Large intestine (tissue), 3 donors: ENCODE measurements at regions not wholly inside any gene's neighbourhood (a gene's known extent, or its start where the extent isn't known, plus 50 kb on each side); places are given as distances from the start of the nearest gene placed in this dataset.
A peak's percentile ranks its signal among the peaks of the same experiment; 100 is the strongest.
"Not testable (repeated sequence)": the region's sequence is repeated elsewhere in the genome, so short reads cannot be mapped to it uniquely, and the experiment has no call there.

Experiments
- DNase-seq, 2 donors: peaks; one replicate each; pipeline versions ENCODE4 v3.0.0 to v3.0.0-alpha.2; 2013
- H3K27ac ChIP-seq: one replicate; pipeline ENCODE4 v1.5.1; 2013; ENCODE audit warnings: low read length
- H3K27me3 ChIP-seq: 2 replicates; pipeline ENCODE4 v1.6.1; 2013; ENCODE audit warnings: low read length; ENCODE audit not compliant: control insufficient read depth, insufficient read depth
- H3K36me3 ChIP-seq: 2 replicates; pipeline ENCODE4 v1.6.1; 2013; ENCODE audit warnings: low read length; ENCODE audit not compliant: control insufficient read depth, insufficient read depth
- H3K4me1 ChIP-seq: one replicate; pipeline ENCODE4 v1.6.1; 2013; ENCODE audit warnings: low read length; ENCODE audit not compliant: control insufficient read depth, insufficient read depth
- H3K4me3 ChIP-seq: one replicate; pipeline ENCODE4 v1.5.1; 2013; ENCODE audit warnings: low read length
- H3K9me3 ChIP-seq: one replicate; pipeline ENCODE4 v1.6.1; 2013; ENCODE audit warnings: mild to moderate bottlenecking, low read depth, low read length, moderate library complexity; ENCODE audit not compliant: control insufficient read depth
- WGBS: methylation state at CpG from one replicate; pipeline ENCODE4 v1.1.5; 2013; ENCODE audit warnings: low lambda C conversion rate; ENCODE audit not compliant: insufficient coverage; 5-methylcytosine and 5-hydroxymethylcytosine counted together

DNA sequence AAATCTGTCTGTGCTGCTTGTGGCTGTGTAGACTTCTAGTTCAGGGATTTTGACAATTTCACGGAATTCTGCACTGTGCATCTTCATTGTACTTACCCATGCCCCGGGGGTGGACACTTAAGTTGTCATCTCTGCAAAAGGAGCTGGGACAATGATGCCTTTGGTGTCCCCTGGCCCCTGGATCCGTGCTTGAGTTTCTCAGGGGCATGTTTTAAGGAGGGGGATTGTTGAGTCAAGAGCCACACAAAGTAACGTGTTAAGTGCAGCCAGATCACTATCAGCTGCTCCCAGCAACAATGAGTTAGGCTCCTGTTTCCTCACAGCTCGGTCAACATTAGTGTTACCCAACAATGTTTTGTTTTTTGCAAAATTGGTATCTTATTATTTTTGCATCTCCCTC is 305.0 kb upstream of the DIO3 start:
- H3K9me3 ChIP-seq, result no peaks in the 10 kb centered on the region
- WGBS, result 40% methylated on average over 2 of the region's 5 CpGs

GRCh38 chr14:101257551-101257950 is 303.7 kb upstream of the DIO3 start:
- H3K36me3 ChIP-seq, result no peaks in the 10 kb centered on the region
- WGBS, result no CpG with 5 or more reads among the region's 6 CpGs
- no peak for DNase-seq
- H3K27me3 ChIP-seq, result no peaks in the 10 kb centered on the region
- no peaks in the 10 kb centered on the region for H3K4me1 ChIP-seq
- no peak overlapping the region for H3K27ac ChIP-seq
- H3K4me3 ChIP-seq, result no peak overlapping the region
- H3K9me3 ChIP-seq, result no peaks in the 10 kb centered on the region

More for the DNA sequence above, 305.0 kb upstream of the DIO3 start:
- DNase-seq, result no peak
- no peaks in the 10 kb centered on the region for H3K4me1 ChIP-seq
- no peak overlapping the region for H3K27ac ChIP-seq
- no peaks in the 10 kb centered on the region for H3K36me3 ChIP-seq
- H3K4me3 ChIP-seq, result no peak overlapping the region
- no peaks in the 10 kb centered on the region for H3K27me3 ChIP-seq

DNA sequence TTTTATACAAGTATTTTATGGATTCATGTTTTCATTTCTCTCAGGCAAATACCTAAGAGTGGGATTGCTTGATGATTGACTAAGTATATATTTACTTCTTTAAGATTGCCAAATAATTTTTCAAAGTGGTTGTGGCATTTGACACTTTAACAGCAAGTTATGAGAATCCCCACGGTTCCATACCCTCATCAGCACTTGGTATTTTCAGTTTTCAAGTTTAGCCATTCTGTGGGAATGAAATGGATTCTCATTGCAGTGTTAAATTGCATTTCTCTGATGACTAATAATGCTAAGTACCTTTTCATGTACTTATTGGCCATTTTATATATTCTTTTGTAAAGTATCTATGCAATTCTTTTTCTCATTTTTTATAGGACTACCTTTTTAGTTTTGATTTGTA is 301.5 kb upstream of the DIO3 start:
- Histone ChIP-seq H3K27me3 (no peaks in the 10 kb centered on the region), H3K27ac (no peak overlapping the region), H3K4me3 (no peak overlapping the region), H3K9me3 (no peaks in the 10 kb centered on the region), H3K36me3 (no peaks in the 10 kb centered on the region), H3K4me1 (no peaks in the 10 kb centered on the region)
- DNase-seq, result no peak
- WGBS, result no CpG with 5 or more reads among the region's 1 CpG

DNA sequence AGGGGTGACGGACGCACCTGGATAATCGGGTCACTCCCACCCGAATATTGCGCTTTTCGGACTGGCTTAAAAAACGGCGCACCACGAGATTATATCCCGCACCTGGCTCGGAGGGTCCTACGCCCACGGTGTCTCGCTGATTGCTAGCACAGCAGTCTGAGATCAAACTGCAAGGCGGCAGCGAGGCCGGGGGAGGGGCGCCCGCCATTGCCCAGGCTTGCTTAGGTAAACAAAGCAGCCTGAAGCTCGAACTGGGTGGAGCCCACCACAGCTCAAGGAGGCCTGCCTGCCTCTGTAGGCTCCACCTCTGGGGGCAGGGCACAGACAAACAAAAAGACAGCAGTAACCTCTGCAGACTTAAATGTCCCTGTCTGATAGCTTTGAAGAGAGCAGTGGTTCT is 294.9 kb upstream of the DIO3 start:
- H3K9me3 ChIP-seq, H3K27ac ChIP-seq, H3K27me3 ChIP-seq, H3K4me1 ChIP-seq, H3K36me3 ChIP-seq, DNase-seq, H3K4me3 ChIP-seq: not testable (repeated sequence)
- WGBS, result no CpG with 5 or more reads among the region's 20 CpGs

- Histone ChIP-seq H3K9me3 (no peaks in the 10 kb centered on the region), H3K4me1 (no peaks in the 10 kb centered on the region), H3K4me3 (no peak overlapping the region), H3K27ac (no peak overlapping the region), H3K36me3 (no peaks in the 10 kb centered on the region), H3K27me3 (no peaks in the 10 kb centered on the region)
- DNase-seq, result no peak
Observed at GRCh38 chr14:101273091-101273490, 288.2 kb upstream of the DIO3 start.

DNA sequence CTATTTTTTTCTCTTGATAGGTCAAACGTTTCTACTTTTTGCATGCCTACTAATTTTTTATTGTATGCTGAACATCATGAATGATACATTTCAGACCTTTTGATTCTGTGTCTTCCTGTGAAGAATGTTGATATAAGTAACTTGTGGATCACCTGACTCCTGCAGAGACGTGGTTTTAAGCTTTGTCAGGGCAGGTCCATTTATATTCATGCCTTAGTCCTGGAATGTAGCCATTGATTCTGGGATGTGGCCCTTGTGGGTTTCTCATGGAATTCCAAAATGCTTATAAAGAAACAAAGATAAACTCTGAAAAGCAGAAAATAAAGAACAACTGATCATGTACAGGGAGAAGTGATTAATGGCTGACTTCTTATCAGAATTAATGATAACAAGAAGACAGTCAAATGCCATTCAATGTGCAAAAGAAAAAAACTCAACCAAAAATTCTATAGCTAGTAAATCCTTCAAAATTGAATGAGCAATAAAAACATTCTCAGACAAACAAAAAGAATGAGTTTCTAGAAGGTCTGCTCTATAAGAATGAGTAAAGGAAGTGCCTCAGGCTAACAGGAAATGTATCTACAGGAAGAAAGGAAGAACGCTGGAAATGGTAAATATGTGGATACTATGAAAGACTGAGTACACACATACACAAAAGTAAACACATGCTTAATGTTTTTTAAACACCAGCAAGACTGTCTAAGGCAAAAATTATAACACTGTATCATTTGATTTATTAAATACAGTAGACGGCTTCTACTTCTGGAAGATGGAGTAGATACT is 284.8 kb upstream of the DIO3 start:
- WGBS, result 56% methylated on average over 3 of the region's 4 CpGs
- Histone ChIP-seq H3K36me3 (no peaks in the 10 kb centered on the region), H3K27ac (no peak overlapping the region), H3K9me3 (no peaks in the 10 kb centered on the region), H3K4me3 (no peak overlapping the region), H3K27me3 (no peaks in the 10 kb centered on the region), H3K4me1 (no peaks in the 10 kb centered on the region)
- no peak for DNase-seq

DNA sequence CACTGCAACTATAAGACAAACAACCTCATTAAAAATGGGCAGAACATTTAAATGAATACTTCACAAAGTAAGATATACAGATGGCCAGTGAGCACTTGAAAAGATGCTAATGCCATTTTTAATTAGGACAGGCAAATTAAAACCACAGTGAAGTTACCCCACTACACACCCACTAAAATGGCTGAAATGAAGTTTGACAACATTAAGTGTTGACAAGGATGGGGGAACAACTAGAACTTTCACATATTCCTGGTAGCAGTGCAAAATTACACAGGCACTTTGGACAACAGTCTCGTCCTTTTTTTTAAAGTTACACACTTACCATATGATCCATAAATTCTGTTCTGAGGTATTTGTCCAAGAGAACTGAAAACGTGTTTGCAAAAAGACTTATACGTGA is 278.9 kb upstream of the DIO3 start:
- Histone ChIP-seq H3K9me3 (no peaks in the 10 kb centered on the region), H3K4me1 (peaks cover 1% of the 10 kb centered on the region), H3K27ac (no peak overlapping the region), H3K36me3 (no peaks in the 10 kb centered on the region), H3K27me3 (no peaks in the 10 kb centered on the region), H3K4me3 (no peak overlapping the region)
- DNase-seq, result no peak
- WGBS, result 96% methylated on average over 3 of the region's 3 CpGs

GRCh38 chr14:101284711-101285110 is 276.6 kb upstream of the DIO3 start:
- Histone ChIP-seq H3K27ac (no peak overlapping the region), H3K27me3 (no peaks in the 10 kb centered on the region), H3K4me1 (peaks cover 21% of the 10 kb centered on the region), H3K36me3 (no peaks in the 10 kb centered on the region), H3K9me3 (no peaks in the 10 kb centered on the region), H3K4me3 (no peak overlapping the region)
- WGBS, result 45% methylated on average over 2 of the region's 3 CpGs
- DNase-seq, result no peak

GRCh38 chr14:101286271-101287018 is 274.9 kb upstream of the DIO3 start:
- no peak overlapping the region for H3K27ac ChIP-seq
- peaks cover 28% of the 10 kb centered on the region for H3K4me1 ChIP-seq
- WGBS, result no CpG with 5 or more reads among the region's 19 CpGs
- no peaks in the 10 kb centered on the region for H3K36me3 ChIP-seq
- H3K9me3 ChIP-seq, result no peaks in the 10 kb centered on the region
- DNase-seq, result no peak
- H3K27me3 ChIP-seq, result no peaks in the 10 kb centered on the region
- H3K4me3 ChIP-seq, result no peak overlapping the region

GRCh38 chr14:101288436-101289229 is 272.7 kb upstream of the DIO3 start:
- H3K4me3 ChIP-seq, result no peak overlapping the region
- H3K9me3 ChIP-seq, result no peaks in the 10 kb centered on the region
- H3K36me3 ChIP-seq, result no peaks in the 10 kb centered on the region
- DNase-seq, result peak; percentile 80 to 88
- H3K27me3 ChIP-seq, result no peaks in the 10 kb centered on the region
- no CpG with 5 or more reads among the region's 20 CpGs for WGBS
- peaks cover 39% of the 10 kb centered on the region for H3K4me1 ChIP-seq
- peak overlapping the region; percentile 88 for H3K27ac ChIP-seq
